Stomach (tissue), 8 donors: ENCODE measurements at regions not wholly inside any gene's neighbourhood (a gene's known extent, or its start where the extent isn't known, plus 50 kb on each side); places are given as distances from the start of the nearest gene placed in this dataset.

ENCODE experiments used
- DNase-seq, 2 donors: peaks; one replicate each; pipeline versions ENCODE4 v3.0.0 to v3.0.0-alpha.2; 2013 to 2019
- H3K27ac ChIP-seq, 5 donors: fragments of 200-600 bp in 4 of 5; sonication (generic) in 4 of 5; one replicate each; pipeline ENCODE4 v1.5.1; 2013 to 2019; ENCODE audit warnings: mild to moderate bottlenecking in 1 of 5, moderate library complexity in 1 of 5
- H3K27me3 ChIP-seq, 3 donors: fragments of 200-600 bp; sonication (generic); one replicate each; pipeline ENCODE4 v1.5.1; 2017 to 2019; ENCODE audit warnings: mixed run types in 1 of 3
- H3K36me3 ChIP-seq, 4 donors: fragments of 200-600 bp; sonication (generic); 1 replicate in 3 of 4; 2 replicates in 1 of 4; pipeline ENCODE4 v1.5.1; 2016 to 2019
- H3K4me1 ChIP-seq, 4 donors: fragments of 200-600 bp; sonication (generic); one replicate each; pipeline ENCODE4 v1.5.1; 2016 to 2019
- H3K4me3 ChIP-seq, 4 donors: fragments of 200-600 bp; sonication (generic) in 3 of 4; one replicate each; pipeline ENCODE4 v1.5.1; 2016 to 2019; ENCODE audit warnings: mild to moderate bottlenecking in 1 of 4
- H3K9me3 ChIP-seq, 4 donors: fragments of 200-600 bp; sonication (generic); one replicate each; pipeline ENCODE4 v1.5.1; 2016 to 2019
- EP300 ChIP-seq: sonication (generic); formaldehyde crosslinking; IDR thresholded peaks from one replicate; pipeline ENCODE4 v1.6.1; 2017; ENCODE audit warnings: antibody characterized with exemption
- POLR2A ChIP-seq, 4 donors: fragments of 450-650 bp; IDR thresholded peaks; one replicate each; pipeline ENCODE4 v1.6.1; 2016; ENCODE audit warnings: antibody characterized with exemption in 4 of 4, control low read depth in 2 of 4, mild to moderate bottlenecking in 1 of 4, moderate library complexity in 1 of 4
- POLR2AphosphoS5 ChIP-seq, 3 donors: sonication (generic); formaldehyde crosslinking; IDR thresholded peaks; one replicate each; pipeline ENCODE4 v1.6.1; 2016; ENCODE audit warnings: antibody characterized with exemption in 3 of 3
- WGBS, 5 donors: extraction: QIAGEN DNeasy Blood & Tissue Kit in 3 of 5; methylation state at CpG; one replicate each; pipeline versions ENCODE4 v1.1.5 to v1.1.7; 2013 to 2018; 5-methylcytosine and 5-hydroxymethylcytosine counted together
- intact Hi-C: fragments of 100-400 bp; cut with DNase I; formaldehyde crosslinking; loops from one replicate; pipeline ENCODE4 v1.15.1; 2023; ENCODE audit warnings: low total_unique reads
- TF ChIP-seq, protein P1 (sequence below), 7 experiments: fragments of 450-650 bp in 4 of 7; fragments of 200-600 bp in 3 of 7; sonication (generic) in 3 of 7; IDR thresholded peaks; one replicate each; pipeline ENCODE4 v1.5.1; 2016 to 2019; ENCODE audit warnings: antibody characterized with exemption in 7 of 7, control low read depth in 2 of 7, mild to moderate bottlenecking in 1 of 7
- donor health status: healthy with polysubstance abuse.
- donor health status: Bipolar disorder and iron deficiency.
- donor health status: healthy.

DNA sequence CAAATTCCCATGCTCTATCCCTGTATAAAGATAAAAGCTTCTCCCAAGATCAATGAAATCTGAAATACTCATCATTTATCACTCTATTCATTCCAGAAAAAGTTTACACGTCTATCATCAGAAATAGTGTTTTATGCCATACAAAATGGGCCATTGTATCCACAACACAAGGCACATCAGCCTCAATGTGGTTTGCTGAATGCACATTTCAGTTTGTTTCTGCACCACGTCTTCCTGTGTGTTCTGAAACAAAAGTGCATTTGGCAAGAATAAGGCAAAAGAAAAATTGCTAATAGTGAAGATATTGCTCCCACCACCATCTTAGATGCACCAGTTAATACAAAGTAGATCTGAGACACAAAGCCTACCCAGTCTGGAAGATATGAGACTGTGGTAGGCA is 89.6 kb upstream of the ETS2 start:
- 58 to 79% (median 71%) methylated on average over 2 of the region's 2 CpGs for WGBS, 5 donors
- Histone ChIP-seq H3K4me3 (no peak overlapping the region), H3K27ac (no peak overlapping the region), H3K4me1 (no peaks in the 10 kb centered on the region), H3K27me3 (no peaks in the 10 kb centered on the region), H3K9me3 (no peaks in the 10 kb centered on the region), H3K36me3 (no peaks in the 10 kb centered on the region)
- TF ChIP-seq POLR2AphosphoS5 (IDR thresholded peaks at IDR 0.05) (no peak), EP300 (no peak), POLR2A (IDR thresholded peaks at IDR 0.05) (no peak)
- TF ChIP-seq, protein P1, sequence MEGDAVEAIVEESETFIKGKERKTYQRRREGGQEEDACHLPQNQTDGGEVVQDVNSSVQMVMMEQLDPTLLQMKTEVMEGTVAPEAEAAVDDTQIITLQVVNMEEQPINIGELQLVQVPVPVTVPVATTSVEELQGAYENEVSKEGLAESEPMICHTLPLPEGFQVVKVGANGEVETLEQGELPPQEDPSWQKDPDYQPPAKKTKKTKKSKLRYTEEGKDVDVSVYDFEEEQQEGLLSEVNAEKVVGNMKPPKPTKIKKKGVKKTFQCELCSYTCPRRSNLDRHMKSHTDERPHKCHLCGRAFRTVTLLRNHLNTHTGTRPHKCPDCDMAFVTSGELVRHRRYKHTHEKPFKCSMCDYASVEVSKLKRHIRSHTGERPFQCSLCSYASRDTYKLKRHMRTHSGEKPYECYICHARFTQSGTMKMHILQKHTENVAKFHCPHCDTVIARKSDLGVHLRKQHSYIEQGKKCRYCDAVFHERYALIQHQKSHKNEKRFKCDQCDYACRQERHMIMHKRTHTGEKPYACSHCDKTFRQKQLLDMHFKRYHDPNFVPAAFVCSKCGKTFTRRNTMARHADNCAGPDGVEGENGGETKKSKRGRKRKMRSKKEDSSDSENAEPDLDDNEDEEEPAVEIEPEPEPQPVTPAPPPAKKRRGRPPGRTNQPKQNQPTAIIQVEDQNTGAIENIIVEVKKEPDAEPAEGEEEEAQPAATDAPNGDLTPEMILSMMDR (IDR thresholded peaks at IDR 0.05), result no peak
- intact Hi-C loops, result no loop called here
- DNase-seq, result no peak

DNA sequence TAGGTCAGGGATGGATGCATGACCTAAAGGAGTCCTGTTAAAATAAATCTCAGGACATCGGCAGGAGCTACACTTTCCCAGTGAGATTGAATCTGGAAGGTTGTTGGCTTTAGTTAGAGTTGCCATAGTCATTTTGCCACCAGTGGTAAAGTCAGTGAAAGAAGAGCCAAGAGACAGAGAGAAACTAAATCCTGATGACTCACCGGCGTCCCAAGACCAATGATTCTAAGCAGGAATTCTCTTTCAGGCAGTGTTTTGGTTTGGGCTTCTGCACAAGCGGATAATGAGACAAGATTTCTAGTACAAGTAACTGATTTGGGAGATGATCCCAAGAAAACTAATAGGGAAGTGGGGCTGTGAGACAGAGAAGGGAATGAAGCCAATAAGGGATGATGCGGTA is 88.8 kb upstream of the ETS2 start:
- intact Hi-C loops, result no loop called here
- 79 to 92% (median 84%) methylated on average over 5 of the region's 5 CpGs for WGBS, 5 donors
- no peak for DNase-seq
- H3K36me3 ChIP-seq, result no peaks in the 10 kb centered on the region
- H3K27ac ChIP-seq, result no peak overlapping the region
- H3K9me3 ChIP-seq, result no peaks in the 10 kb centered on the region
- TF ChIP-seq POLR2AphosphoS5 (IDR thresholded peaks at IDR 0.05), result no peak
- TF ChIP-seq POLR2A (IDR thresholded peaks at IDR 0.05), result no peak
- TF ChIP-seq, protein P1 (IDR thresholded peaks at IDR 0.05), result no peak
- TF ChIP-seq EP300, result no peak
- H3K27me3 ChIP-seq, result no peaks in the 10 kb centered on the region
- H3K4me3 ChIP-seq, result no peak overlapping the region
- no peaks in the 10 kb centered on the region for H3K4me1 ChIP-seq

DNA sequence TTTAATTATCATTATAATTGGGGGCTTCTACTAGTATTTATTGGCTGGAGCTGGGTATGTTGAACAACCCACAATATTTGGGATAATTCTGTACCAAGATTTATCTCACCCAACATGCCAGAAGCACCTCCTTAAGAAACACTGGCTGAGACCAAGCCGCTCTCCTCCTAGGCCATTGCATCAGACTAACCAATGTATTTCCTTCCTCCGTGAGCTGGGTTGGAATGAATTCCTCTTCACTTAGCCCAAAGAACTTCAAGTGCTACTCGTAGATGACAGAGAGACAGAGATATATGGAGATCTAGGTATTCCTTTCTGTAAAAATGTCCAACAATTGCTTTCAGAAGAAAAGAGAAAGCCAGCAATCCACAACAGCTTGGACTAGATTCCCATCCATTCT is 87.2 kb upstream of the ETS2 start:
- H3K9me3 ChIP-seq, result no peaks in the 10 kb centered on the region
- intact Hi-C loops, result no loop called here
- no peaks in the 10 kb centered on the region for H3K36me3 ChIP-seq
- no peak overlapping the region for H3K4me3 ChIP-seq
- H3K27me3 ChIP-seq, result no peaks in the 10 kb centered on the region
- DNase-seq, result no peak
- no peaks in the 10 kb centered on the region for H3K4me1 ChIP-seq
- H3K27ac ChIP-seq, result no peak overlapping the region
- TF ChIP-seq, protein P1 (IDR thresholded peaks at IDR 0.05), result no peak
- TF ChIP-seq POLR2A (IDR thresholded peaks at IDR 0.05), result no peak
- 70 to 87% (median 84%) methylated on average over 3 of the region's 3 CpGs for WGBS, 5 donors

DNA sequence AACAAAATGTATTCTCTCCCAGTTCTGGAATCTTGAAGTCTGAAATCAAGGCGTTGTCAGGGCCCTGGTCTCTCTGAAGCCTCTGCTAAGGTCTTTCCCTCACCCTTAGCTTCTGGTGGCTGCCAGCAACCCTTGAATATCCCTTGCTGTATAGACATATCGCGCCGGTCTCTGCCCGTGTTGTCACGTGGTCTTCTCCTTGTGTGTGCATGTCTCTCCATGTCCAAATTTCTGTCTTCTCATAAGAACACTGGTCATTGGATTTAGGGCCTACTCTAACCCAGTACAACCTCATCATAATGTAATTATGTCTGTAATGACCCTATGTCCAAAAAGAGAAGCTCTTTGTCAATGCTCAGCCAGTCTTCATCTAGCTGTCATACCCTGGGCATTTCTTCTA is 85.7 kb upstream of the ETS2 start:
- Histone ChIP-seq H3K9me3 (peaks cover 0 to 12% (median 4%) of the 10 kb centered on the region in 4 donors), H3K36me3 (no peaks in the 10 kb centered on the region), H3K27ac (no peak overlapping the region), H3K4me1 (no peaks in the 10 kb centered on the region), H3K4me3 (no peak overlapping the region), H3K27me3 (no peaks in the 10 kb centered on the region)
- no peak for DNase-seq
- intact Hi-C loops, result no loop called here
- TF ChIP-seq, protein P1 (IDR thresholded peaks at IDR 0.05), result no peak
- TF ChIP-seq POLR2A (IDR thresholded peaks at IDR 0.05), result no peak
- no peak for TF ChIP-seq POLR2AphosphoS5 (IDR thresholded peaks at IDR 0.05)
- TF ChIP-seq EP300, result no peak
- 92 to 98% (median 94%) methylated on average over 6 of the region's 6 CpGs for WGBS, 5 donors

DNA sequence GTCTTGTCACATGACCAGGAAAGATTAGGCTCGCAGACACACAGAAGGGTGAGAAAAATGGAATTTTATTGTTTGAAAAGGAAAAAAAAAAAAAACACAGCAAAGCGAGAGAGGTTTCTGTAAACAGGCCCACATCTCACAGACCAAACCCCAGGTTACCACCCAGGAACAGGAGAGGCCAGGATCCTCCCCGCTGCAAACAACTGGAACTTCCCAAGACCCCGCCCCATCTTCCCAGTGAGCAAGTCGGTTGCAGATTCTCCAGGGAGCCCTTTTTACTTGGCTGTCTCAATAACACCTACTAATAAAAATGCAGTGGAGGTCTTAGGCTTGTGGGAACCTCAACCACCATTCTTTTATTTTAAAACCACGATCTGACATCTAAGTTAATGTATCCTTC is 84.7 kb upstream of the ETS2 start:
- Histone ChIP-seq H3K4me3 (no peak overlapping the region), H3K27me3 (no peaks in the 10 kb centered on the region), H3K4me1 (no peaks in the 10 kb centered on the region), H3K27ac (no peak overlapping the region), H3K36me3 (no peaks in the 10 kb centered on the region), H3K9me3 (peaks cover 0 to 22% (median 14%) of the 10 kb centered on the region in 4 donors)
- TF ChIP-seq EP300 (no peak), POLR2AphosphoS5 (IDR thresholded peaks at IDR 0.05) (no peak), POLR2A (IDR thresholded peaks at IDR 0.05) (no peak)
- TF ChIP-seq, protein P1 (IDR thresholded peaks at IDR 0.05), result no peak
- WGBS, 5 donors, result 67 to 77% (median 69%) methylated on average over 6 of the region's 6 CpGs
- intact Hi-C loops, result no loop called here
- no peak for DNase-seq
